ENCODE measurements at regions not wholly inside any gene's neighbourhood (a gene's known extent, or its start where the extent isn't known, plus 50 kb on each side); places are given as distances from the start of the nearest gene placed in this dataset.

- no peak overlapping the region for H3K27ac ChIP-seq
- peaks cover 0 to 2% (median 0%) of the 10 kb centered on the region in 9 donors for H3K4me1 ChIP-seq
- DNase-seq: no peak
- TF ChIP-seq, protein P1, sequence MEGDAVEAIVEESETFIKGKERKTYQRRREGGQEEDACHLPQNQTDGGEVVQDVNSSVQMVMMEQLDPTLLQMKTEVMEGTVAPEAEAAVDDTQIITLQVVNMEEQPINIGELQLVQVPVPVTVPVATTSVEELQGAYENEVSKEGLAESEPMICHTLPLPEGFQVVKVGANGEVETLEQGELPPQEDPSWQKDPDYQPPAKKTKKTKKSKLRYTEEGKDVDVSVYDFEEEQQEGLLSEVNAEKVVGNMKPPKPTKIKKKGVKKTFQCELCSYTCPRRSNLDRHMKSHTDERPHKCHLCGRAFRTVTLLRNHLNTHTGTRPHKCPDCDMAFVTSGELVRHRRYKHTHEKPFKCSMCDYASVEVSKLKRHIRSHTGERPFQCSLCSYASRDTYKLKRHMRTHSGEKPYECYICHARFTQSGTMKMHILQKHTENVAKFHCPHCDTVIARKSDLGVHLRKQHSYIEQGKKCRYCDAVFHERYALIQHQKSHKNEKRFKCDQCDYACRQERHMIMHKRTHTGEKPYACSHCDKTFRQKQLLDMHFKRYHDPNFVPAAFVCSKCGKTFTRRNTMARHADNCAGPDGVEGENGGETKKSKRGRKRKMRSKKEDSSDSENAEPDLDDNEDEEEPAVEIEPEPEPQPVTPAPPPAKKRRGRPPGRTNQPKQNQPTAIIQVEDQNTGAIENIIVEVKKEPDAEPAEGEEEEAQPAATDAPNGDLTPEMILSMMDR (IDR thresholded peaks at IDR 0.05): no peak
- intact Hi-C loops (cut with DNase I): no loop called here
- ATAC-seq: peak in 1 of 8 donors; percentile 55
- no peaks in the 10 kb centered on the region for H3K9me3 ChIP-seq
- no peak overlapping the region for H3K4me3 ChIP-seq
- WGBS, 2 donors: 76 to 84% methylated on average over 4 of the region's 4 CpGs
- no peaks in the 10 kb centered on the region for H3K36me3 ChIP-seq
- H3K27me3 ChIP-seq: no peaks in the 10 kb centered on the region
These were observed 131.8 kb upstream of the JARID2 start for GRCh38 chr6:15114061-15114460.

DNA sequence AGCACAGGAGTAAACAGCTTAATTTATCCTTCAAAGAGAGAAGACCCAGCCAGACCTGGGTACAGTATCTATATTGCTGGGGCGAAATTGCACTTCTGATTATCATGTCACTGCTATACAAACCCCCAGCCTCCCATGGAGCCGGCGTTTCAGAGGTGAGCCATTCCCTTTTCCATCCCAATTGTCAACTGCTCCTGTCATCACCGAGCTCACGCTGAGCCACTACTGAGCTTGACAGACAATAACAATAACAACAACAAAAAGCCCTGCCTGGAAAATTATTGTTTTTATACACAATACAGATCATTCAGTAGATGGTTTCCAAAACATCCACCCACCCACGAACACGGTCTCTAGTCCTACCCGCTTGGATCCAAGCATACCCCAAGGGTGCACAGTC is 129.0 kb upstream of the JARID2 start:
- H3K4me3 ChIP-seq: no peak overlapping the region
- DNase-seq (no peak), ATAC-seq (no peak)
- no peaks in the 10 kb centered on the region for H3K36me3 ChIP-seq
- no peak overlapping the region for H3K27ac ChIP-seq
- H3K4me1 ChIP-seq: no peaks in the 10 kb centered on the region
- intact Hi-C loops (cut with DNase I): no loop called here
- 84 to 92% methylated on average over 8 of the region's 8 CpGs for WGBS, 2 donors
- TF ChIP-seq, protein P1 (IDR thresholded peaks at IDR 0.05): no peak
- no peaks in the 10 kb centered on the region for H3K27me3 ChIP-seq
- no peaks in the 10 kb centered on the region for H3K9me3 ChIP-seq

GRCh38 chr6:15121443-15121842 is 124.4 kb upstream of the JARID2 start:
- TF ChIP-seq, protein P1 (IDR thresholded peaks at IDR 0.05): no peak
- DNase-seq (no peak), ATAC-seq (no peak)
- no peak overlapping the region for H3K4me3 ChIP-seq
- H3K27ac ChIP-seq: no peak overlapping the region
- intact Hi-C loops (cut with DNase I): no loop called here
- H3K27me3 ChIP-seq: no peaks in the 10 kb centered on the region
- H3K4me1 ChIP-seq: no peaks in the 10 kb centered on the region
- no peaks in the 10 kb centered on the region for H3K36me3 ChIP-seq
- H3K9me3 ChIP-seq: no peaks in the 10 kb centered on the region
- 97% methylated on average over 1 of the region's 1 CpG for WGBS, 2 donors

- DNase-seq (no peak), ATAC-seq (no peak)
- intact Hi-C loops (cut with DNase I): no loop called here
- no peak overlapping the region for H3K4me3 ChIP-seq
- H3K9me3 ChIP-seq: no peaks in the 10 kb centered on the region
- H3K27ac ChIP-seq: no peak overlapping the region
- no peaks in the 10 kb centered on the region for H3K4me1 ChIP-seq
- H3K36me3 ChIP-seq: no peaks in the 10 kb centered on the region
- TF ChIP-seq, protein P1 (IDR thresholded peaks at IDR 0.05): no peak
- WGBS, 2 donors: 91 to 92% methylated on average over 6 of the region's 6 CpGs
- H3K27me3 ChIP-seq: no peaks in the 10 kb centered on the region
These were observed 123.8 kb upstream of the JARID2 start for GRCh38 chr6:15121977-15122550.
